Smooth muscle cell (in vitro differentiated cells): ENCODE measurements at regions not wholly inside any gene's neighbourhood (a gene's known extent, or its start where the extent isn't known, plus 50 kb on each side); places are given as distances from the start of the nearest gene placed in this dataset.

ENCODE experiments used
- DNase-seq: peaks from one replicate; lab custom pipeline; 2025; ENCODE audit not compliant: unreplicated experiment; lab: John Stamatoyannopoulos, UW
- H2AFZ ChIP-seq: fragments of 200-600 bp; sonication (generic); 2 replicates; pipeline ENCODE4 v1.6.0; 2016; ENCODE audit warnings: antibody characterized with exemption, low read depth, mild to moderate bottlenecking
- H3F3A ChIP-seq: fragments of 200-600 bp; sonication (generic); 2 replicates; pipeline ENCODE4 v1.6.0; 2017; ENCODE audit warnings: antibody characterized with exemption, low read depth
- H3K27ac ChIP-seq: fragments of 200-600 bp; sonication (generic); 2 replicates; pipeline ENCODE4 v1.5.1; 2016; ENCODE audit warnings: low read depth, mild to moderate bottlenecking
- H3K27me3 ChIP-seq: fragments of 200-600 bp; sonication (generic); 2 replicates; pipeline ENCODE4 v1.6.1; 2016; ENCODE audit warnings: low read depth, mild to moderate bottlenecking
- H3K36me3 ChIP-seq: fragments of 200-600 bp; sonication (generic); 2 replicates; pipeline ENCODE4 v1.5.1; 2016; ENCODE audit warnings: low read depth
- H3K4me1 ChIP-seq: fragments of 200-600 bp; sonication (generic); 2 replicates; pipeline ENCODE4 v1.5.1; 2016; ENCODE audit warnings: low read depth
- H3K4me2 ChIP-seq: fragments of 200-600 bp; sonication (generic); 2 replicates; pipeline ENCODE4 v1.6.0; 2016; ENCODE audit warnings: mild to moderate bottlenecking
- H3K4me3 ChIP-seq: fragments of 200-600 bp; sonication (generic); 2 replicates; pipeline ENCODE4 v1.5.1; 2016; ENCODE audit warnings: mild to moderate bottlenecking
- H3K79me2 ChIP-seq: fragments of 200-600 bp; sonication (generic); 2 replicates; pipeline ENCODE4 v1.6.0; 2016; ENCODE audit warnings: low read depth, mild to moderate bottlenecking
- H3K9ac ChIP-seq: fragments of 200-600 bp; sonication (generic); 2 replicates; pipeline ENCODE4 v1.6.0; 2016; ENCODE audit warnings: low read depth
- H3K9me3 ChIP-seq: fragments of 200-600 bp; sonication (generic); replicated peaks from 2 replicates; pipeline ENCODE4 v1.5.1; 2016; ENCODE audit warnings: low read depth
- H4K20me1 ChIP-seq: fragments of 200-600 bp; sonication (generic); 2 replicates; pipeline ENCODE4 v1.6.0; 2016; ENCODE audit warnings: low read depth
- WGBS: methylation state at CpG from one replicate; pipeline ENCODE4 v1.1.7; 2016; ENCODE audit warnings: low lambda C conversion rate; 5-methylcytosine and 5-hydroxymethylcytosine counted together
- TF ChIP-seq, protein P1 (sequence below): fragments of 200-600 bp; sonication (generic); IDR thresholded peaks from 2 replicates; pipeline ENCODE4 v1.5.1; 2017; ENCODE audit warnings: borderline replicate concordance, mild to moderate bottlenecking, antibody characterized with exemption; ENCODE audit not compliant: insufficient read depth, poor library complexity, severe bottlenecking

DNA sequence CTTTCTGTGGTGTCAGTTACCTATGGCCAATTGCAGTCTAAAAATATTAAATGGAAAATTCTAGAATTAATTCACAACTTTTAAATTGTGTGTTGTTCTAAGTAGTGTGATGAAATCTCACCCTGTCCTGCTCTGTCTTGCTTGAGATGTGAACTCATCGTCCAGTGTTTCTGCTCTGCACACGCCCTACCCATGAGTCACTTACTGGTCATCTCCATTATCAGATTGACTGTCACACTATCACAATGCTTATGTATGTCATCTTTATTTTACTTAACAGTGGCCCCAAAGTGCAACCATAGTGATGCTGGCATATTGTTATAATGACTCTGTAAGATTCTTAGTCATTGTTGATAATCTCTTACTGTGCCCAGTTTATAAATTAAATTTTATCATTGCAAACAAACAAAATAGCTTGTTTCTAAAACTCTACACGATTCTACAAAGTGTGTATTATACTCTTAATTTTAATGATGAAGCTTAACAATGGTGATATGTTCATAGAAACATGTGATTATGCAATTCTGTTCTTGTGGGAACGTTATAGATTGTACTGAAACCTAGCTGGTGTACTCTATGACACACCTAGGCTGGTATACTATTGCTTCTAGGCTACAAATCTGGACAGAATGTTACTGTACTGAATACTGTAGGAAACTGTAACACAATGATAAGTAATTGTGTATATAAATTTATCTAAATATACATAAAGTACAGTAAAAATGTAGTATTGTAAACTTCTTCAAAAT is 1086.8 kb upstream of the PIK3C3 start:
- Histone ChIP-seq H3K27ac (peak overlapping the region; percentile 98), H4K20me1 (no peaks in the 10 kb centered on the region), H3K9me3 (no peaks in the 10 kb centered on the region), H3K36me3 (no peaks in the 10 kb centered on the region), H3K27me3 (no peaks in the 10 kb centered on the region), H2AFZ (peak overlapping the region; percentile 61), H3K79me2 (no peaks in the 10 kb centered on the region), H3F3A (peaks cover 10% of the 10 kb centered on the region), H3K4me2 (peak overlapping the region; percentile 73), H3K9ac (peak overlapping the region; percentile 92), H3K4me1 (peaks cover 13% of the 10 kb centered on the region), H3K4me3 (no peak overlapping the region)
- no peak for DNase-seq
- TF ChIP-seq, protein P1, sequence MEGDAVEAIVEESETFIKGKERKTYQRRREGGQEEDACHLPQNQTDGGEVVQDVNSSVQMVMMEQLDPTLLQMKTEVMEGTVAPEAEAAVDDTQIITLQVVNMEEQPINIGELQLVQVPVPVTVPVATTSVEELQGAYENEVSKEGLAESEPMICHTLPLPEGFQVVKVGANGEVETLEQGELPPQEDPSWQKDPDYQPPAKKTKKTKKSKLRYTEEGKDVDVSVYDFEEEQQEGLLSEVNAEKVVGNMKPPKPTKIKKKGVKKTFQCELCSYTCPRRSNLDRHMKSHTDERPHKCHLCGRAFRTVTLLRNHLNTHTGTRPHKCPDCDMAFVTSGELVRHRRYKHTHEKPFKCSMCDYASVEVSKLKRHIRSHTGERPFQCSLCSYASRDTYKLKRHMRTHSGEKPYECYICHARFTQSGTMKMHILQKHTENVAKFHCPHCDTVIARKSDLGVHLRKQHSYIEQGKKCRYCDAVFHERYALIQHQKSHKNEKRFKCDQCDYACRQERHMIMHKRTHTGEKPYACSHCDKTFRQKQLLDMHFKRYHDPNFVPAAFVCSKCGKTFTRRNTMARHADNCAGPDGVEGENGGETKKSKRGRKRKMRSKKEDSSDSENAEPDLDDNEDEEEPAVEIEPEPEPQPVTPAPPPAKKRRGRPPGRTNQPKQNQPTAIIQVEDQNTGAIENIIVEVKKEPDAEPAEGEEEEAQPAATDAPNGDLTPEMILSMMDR: no peak
- WGBS: 15% methylated on average over 4 of the region's 4 CpGs

DNA sequence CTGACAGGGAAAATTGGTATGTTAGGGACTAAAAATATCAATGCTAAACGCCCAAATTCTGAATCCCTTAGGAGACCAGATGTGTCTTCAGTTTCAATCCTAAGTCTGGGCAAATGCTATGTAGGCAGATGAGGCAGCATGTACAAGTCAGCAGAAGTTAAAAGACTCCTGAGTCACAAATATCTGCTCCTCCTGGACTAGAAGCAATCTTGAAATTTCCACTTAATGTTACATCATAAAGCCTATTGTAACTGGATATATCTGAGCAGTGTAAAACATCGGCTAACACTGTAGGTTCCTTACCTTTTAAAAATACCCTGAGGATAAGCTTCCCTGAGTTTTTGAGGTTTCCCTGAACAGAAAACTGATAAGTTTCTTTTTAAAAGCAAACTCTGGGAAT is 1087.6 kb upstream of the PIK3C3 start:
- Histone ChIP-seq H3K27me3 (no peaks in the 10 kb centered on the region), H3K4me2 (peak overlapping the region; percentile 73), H3K4me1 (peaks cover 13% of the 10 kb centered on the region), H3K36me3 (no peaks in the 10 kb centered on the region), H3K9me3 (no peaks in the 10 kb centered on the region), H3K4me3 (no peak overlapping the region), H3F3A (peaks cover 10% of the 10 kb centered on the region), H2AFZ (peak overlapping the region; percentile 61), H3K9ac (peak overlapping the region; percentile 92), H3K79me2 (no peaks in the 10 kb centered on the region), H3K27ac (peak overlapping the region; percentile 98), H4K20me1 (no peaks in the 10 kb centered on the region)
- WGBS: 17% methylated on average over 2 of the region's 2 CpGs
- TF ChIP-seq, protein P1: no peak
- no peak for DNase-seq

DNA sequence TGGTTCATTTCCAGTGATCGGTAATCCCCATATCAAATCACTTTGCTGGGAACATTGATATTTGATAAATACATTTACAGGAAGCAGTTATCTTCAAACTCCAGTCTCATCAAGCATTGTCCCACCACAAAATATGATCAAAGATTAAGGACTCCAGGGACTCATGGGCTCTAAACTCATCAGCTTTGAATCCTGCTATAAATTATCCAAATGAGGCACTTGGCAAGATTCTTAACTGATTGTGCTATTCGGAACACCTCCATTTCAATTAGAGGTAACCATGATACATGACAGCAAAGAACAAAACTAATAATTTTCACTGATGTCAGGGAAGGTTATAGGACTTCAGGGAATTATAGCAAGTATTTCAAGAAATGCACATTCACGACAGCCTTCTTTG is 1088.1 kb upstream of the PIK3C3 start:
- H3K36me3 ChIP-seq: no peaks in the 10 kb centered on the region
- peaks cover 10% of the 10 kb centered on the region for H3F3A ChIP-seq
- no peak for DNase-seq
- no peaks in the 10 kb centered on the region for H3K79me2 ChIP-seq
- WGBS: 70% methylated on average over 3 of the region's 3 CpGs
- TF ChIP-seq, protein P1: no peak
- H3K9me3 ChIP-seq: no peaks in the 10 kb centered on the region
- H3K27me3 ChIP-seq: no peaks in the 10 kb centered on the region
- no peaks in the 10 kb centered on the region for H4K20me1 ChIP-seq
- peak overlapping the region; percentile 92 for H3K9ac ChIP-seq
- peaks cover 13% of the 10 kb centered on the region for H3K4me1 ChIP-seq
- peak overlapping the region; percentile 61 for H2AFZ ChIP-seq
- no peak overlapping the region for H3K4me3 ChIP-seq
- H3K27ac ChIP-seq: peak overlapping the region; percentile 98
- H3K4me2 ChIP-seq: peak overlapping the region; percentile 73
